Hepatocyte (in vitro differentiated cells): ENCODE measurements at regions not wholly inside any gene's neighbourhood (a gene's known extent, or its start where the extent isn't known, plus 50 kb on each side); places are given as distances from the start of the nearest gene placed in this dataset.

Experiments
- DNase-seq: peaks from one replicate; pipeline ENCODE4 v3.0.0-alpha.2; 2016; ENCODE audit warnings: low spot score
- H2AFZ ChIP-seq: fragments of 200-600 bp; sonication (generic); 2 replicates; pipeline ENCODE4 v1.6.0; 2016; ENCODE audit warnings: antibody characterized with exemption, mild to moderate bottlenecking
- H3K27ac ChIP-seq: fragments of 200-600 bp; sonication (generic); 2 replicates; pipeline ENCODE4 v1.5.1; 2016; ENCODE audit warnings: mild to moderate bottlenecking
- H3K27me3 ChIP-seq: fragments of 200-600 bp; sonication (generic); 2 replicates; pipeline ENCODE4 v1.6.1; 2016
- H3K36me3 ChIP-seq: fragments of 200-600 bp; sonication (generic); replicated peaks from 2 replicates; pipeline ENCODE4 v1.5.1; 2016; ENCODE audit warnings: low read depth; ENCODE audit not compliant: insufficient read depth
- H3K4me1 ChIP-seq: fragments of 200-600 bp; sonication (generic); 2 replicates; pipeline ENCODE4 v1.5.1; 2016; ENCODE audit warnings: mild to moderate bottlenecking, moderate library complexity; ENCODE audit not compliant: insufficient read depth
- H3K4me2 ChIP-seq: fragments of 200-600 bp; sonication (generic); 2 replicates; pipeline ENCODE4 v1.6.0; 2016
- H3K4me3 ChIP-seq: fragments of 200-600 bp; sonication (generic); 2 replicates; pipeline ENCODE4 v1.5.1; 2016; ENCODE audit warnings: mild to moderate bottlenecking
- H3K79me2 ChIP-seq: fragments of 200-600 bp; sonication (generic); 2 replicates; pipeline ENCODE4 v1.6.0; 2017; ENCODE audit warnings: mild to moderate bottlenecking
- H3K9me2 ChIP-seq: fragments of 200-600 bp; sonication (generic); replicated peaks from 2 replicates; pipeline ENCODE4 v1.6.0; 2017; ENCODE audit warnings: mild to moderate bottlenecking; ENCODE audit not compliant: insufficient read depth
- H3K9me3 ChIP-seq: fragments of 200-600 bp; sonication (generic); 2 replicates; pipeline ENCODE4 v1.5.1; 2016; ENCODE audit warnings: low read depth, mild to moderate bottlenecking
- H4K20me1 ChIP-seq: fragments of 200-600 bp; sonication (generic); 2 replicates; pipeline ENCODE4 v1.6.0; 2016; ENCODE audit warnings: mild to moderate bottlenecking; ENCODE audit not compliant: insufficient read depth, poor library complexity, severe bottlenecking
- EZH2 ChIP-seq: fragments of 200-600 bp; sonication (generic); IDR thresholded peaks from 2 replicates; pipeline ENCODE4 v1.6.1; 2016; ENCODE audit warnings: antibody characterized with exemption, mild to moderate bottlenecking, borderline replicate concordance
- EZH2phosphoT487 ChIP-seq: fragments of 200-600 bp; sonication (generic); IDR thresholded peaks from one replicate; pipeline ENCODE4 v1.6.1; 2018; ENCODE audit warnings: antibody characterized with exemption, mild to moderate bottlenecking, low read depth, moderate library complexity; ENCODE audit not compliant: unreplicated experiment, severe bottlenecking
- WGBS: methylation state at CpG from one replicate; pipeline ENCODE4 v1.1.6; 2016; ENCODE audit warnings: low lambda C conversion rate; ENCODE audit errors: missing lambda C conversion rate; 5-methylcytosine and 5-hydroxymethylcytosine counted together
- TF ChIP-seq, protein P1 (sequence below): fragments of 200-600 bp; sonication (generic); IDR thresholded peaks from 2 replicates; pipeline ENCODE4 v1.5.1; 2016; ENCODE audit warnings: antibody characterized with exemption, mild to moderate bottlenecking; ENCODE audit not compliant: poor library complexity

GRCh38 chr13:67934617-67935330, 704.6 kb upstream of the PCDH9 start:
- Histone ChIP-seq H3K9me3 (no peaks in the 10 kb centered on the region), H3K79me2 (no peaks in the 10 kb centered on the region), H3K9me2 (no peaks in the 10 kb centered on the region), H3K4me1 (no peaks in the 10 kb centered on the region), H2AFZ (no peak overlapping the region), H4K20me1 (no peaks in the 10 kb centered on the region), H3K27ac (no peak overlapping the region), H3K36me3 (no peaks in the 10 kb centered on the region), H3K4me3 (no peak overlapping the region), H3K27me3 (no peaks in the 10 kb centered on the region), H3K4me2 (no peak overlapping the region)
- TF ChIP-seq EZH2phosphoT487 (no peak), EZH2 (no peak)
- TF ChIP-seq, protein P1, sequence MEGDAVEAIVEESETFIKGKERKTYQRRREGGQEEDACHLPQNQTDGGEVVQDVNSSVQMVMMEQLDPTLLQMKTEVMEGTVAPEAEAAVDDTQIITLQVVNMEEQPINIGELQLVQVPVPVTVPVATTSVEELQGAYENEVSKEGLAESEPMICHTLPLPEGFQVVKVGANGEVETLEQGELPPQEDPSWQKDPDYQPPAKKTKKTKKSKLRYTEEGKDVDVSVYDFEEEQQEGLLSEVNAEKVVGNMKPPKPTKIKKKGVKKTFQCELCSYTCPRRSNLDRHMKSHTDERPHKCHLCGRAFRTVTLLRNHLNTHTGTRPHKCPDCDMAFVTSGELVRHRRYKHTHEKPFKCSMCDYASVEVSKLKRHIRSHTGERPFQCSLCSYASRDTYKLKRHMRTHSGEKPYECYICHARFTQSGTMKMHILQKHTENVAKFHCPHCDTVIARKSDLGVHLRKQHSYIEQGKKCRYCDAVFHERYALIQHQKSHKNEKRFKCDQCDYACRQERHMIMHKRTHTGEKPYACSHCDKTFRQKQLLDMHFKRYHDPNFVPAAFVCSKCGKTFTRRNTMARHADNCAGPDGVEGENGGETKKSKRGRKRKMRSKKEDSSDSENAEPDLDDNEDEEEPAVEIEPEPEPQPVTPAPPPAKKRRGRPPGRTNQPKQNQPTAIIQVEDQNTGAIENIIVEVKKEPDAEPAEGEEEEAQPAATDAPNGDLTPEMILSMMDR, result no peak
- WGBS, result 69% methylated on average over 1 of the region's 1 CpG
- DNase-seq, result no peak

DNA sequence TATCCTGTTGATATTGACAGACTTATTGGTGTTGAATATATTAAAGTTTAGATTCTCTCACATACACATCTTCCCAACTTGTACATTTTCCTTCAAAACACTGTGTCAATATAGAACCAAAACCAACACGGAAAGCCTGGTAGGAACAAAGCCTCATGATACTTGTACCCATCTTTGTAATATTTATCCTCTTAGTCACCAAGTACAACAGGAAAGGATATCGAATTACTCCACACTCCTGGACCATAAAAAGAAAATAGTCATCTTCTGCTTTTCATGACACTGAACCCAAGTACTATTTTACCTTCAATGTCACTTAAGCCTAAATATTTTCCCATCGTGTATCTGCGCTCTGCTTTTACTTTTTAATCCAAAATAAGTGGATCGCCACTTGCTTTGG, 702.9 kb upstream of the PCDH9 start:
- DNase-seq, result no peak
- no peak overlapping the region for H3K4me2 ChIP-seq
- H2AFZ ChIP-seq, result no peak overlapping the region
- no peaks in the 10 kb centered on the region for H3K9me3 ChIP-seq
- TF ChIP-seq EZH2 (no peak), EZH2phosphoT487 (no peak)
- TF ChIP-seq, protein P1, result no peak
- no peaks in the 10 kb centered on the region for H3K9me2 ChIP-seq
- no peaks in the 10 kb centered on the region for H3K79me2 ChIP-seq
- no peak overlapping the region for H3K27ac ChIP-seq
- H4K20me1 ChIP-seq, result no peaks in the 10 kb centered on the region
- 88% methylated on average over 5 of the region's 5 CpGs for WGBS
- no peaks in the 10 kb centered on the region for H3K27me3 ChIP-seq
- H3K4me1 ChIP-seq, result no peaks in the 10 kb centered on the region
- no peak overlapping the region for H3K4me3 ChIP-seq
- H3K36me3 ChIP-seq, result no peaks in the 10 kb centered on the region

DNA sequence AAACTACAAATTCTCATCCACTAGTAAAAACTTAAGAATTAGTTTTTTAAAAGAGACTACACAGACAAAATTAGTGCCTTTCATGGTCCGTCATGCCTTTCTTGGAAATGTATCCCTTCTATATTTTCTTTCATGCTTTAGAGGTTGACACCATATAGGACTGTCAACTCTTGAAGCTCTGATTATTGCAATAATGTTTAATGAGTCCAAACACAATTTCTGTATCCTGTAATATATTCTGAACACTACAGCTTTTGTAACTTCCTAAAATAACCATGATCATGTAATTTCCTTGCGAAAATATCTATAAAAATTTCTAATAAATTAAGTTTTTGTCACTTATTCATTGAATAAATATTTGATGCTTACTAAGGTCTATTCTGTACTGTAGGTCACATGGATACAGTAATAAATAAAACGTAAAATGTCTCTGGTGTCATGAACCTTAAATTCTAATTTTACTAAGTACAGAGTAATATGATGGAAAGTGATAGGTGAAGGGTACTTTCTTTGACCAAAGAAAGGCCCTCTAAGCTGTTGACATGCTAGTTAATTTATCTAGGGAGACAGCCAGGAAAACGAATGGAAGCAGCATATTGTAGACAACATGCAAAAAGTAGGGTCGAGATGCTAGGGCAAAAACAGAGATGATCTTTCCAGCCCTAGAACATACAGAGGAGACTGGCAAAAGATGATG, 687.3 kb upstream of the PCDH9 start:
- Histone ChIP-seq H3K9me2 (no peaks in the 10 kb centered on the region), H3K4me2 (no peak overlapping the region), H3K36me3 (no peaks in the 10 kb centered on the region), H4K20me1 (no peaks in the 10 kb centered on the region), H2AFZ (no peak overlapping the region), H3K4me3 (no peak overlapping the region), H3K4me1 (no peaks in the 10 kb centered on the region), H3K9me3 (no peaks in the 10 kb centered on the region), H3K79me2 (no peaks in the 10 kb centered on the region), H3K27me3 (no peaks in the 10 kb centered on the region), H3K27ac (no peak overlapping the region)
- TF ChIP-seq EZH2phosphoT487 (no peak), EZH2 (no peak)
- TF ChIP-seq, protein P1, result no peak
- DNase-seq, result no peak
- WGBS, result 78% methylated on average over 5 of the region's 5 CpGs
